ENCODE measurements at regions not wholly inside any gene's neighbourhood (a gene's known extent, or its start where the extent isn't known, plus 50 kb on each side); places are given as distances from the start of the nearest gene placed in this dataset.

GRCh38 chr16:65702707-65703402 lies 581.0 kb upstream of the CDH11 start:
- TF ChIP-seq POLR2A (IDR thresholded peaks at IDR 0.05) = no peak
- TF ChIP-seq, protein P1, sequence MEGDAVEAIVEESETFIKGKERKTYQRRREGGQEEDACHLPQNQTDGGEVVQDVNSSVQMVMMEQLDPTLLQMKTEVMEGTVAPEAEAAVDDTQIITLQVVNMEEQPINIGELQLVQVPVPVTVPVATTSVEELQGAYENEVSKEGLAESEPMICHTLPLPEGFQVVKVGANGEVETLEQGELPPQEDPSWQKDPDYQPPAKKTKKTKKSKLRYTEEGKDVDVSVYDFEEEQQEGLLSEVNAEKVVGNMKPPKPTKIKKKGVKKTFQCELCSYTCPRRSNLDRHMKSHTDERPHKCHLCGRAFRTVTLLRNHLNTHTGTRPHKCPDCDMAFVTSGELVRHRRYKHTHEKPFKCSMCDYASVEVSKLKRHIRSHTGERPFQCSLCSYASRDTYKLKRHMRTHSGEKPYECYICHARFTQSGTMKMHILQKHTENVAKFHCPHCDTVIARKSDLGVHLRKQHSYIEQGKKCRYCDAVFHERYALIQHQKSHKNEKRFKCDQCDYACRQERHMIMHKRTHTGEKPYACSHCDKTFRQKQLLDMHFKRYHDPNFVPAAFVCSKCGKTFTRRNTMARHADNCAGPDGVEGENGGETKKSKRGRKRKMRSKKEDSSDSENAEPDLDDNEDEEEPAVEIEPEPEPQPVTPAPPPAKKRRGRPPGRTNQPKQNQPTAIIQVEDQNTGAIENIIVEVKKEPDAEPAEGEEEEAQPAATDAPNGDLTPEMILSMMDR (IDR thresholded peaks at IDR 0.05) = no peak

Data from uterus (tissue), 2 donors.